HG03039 (cell line): ENCODE measurements at regions not wholly inside any gene's neighbourhood (a gene's known extent, or its start where the extent isn't known, plus 50 kb on each side); places are given as distances from the start of the nearest gene placed in this dataset.

Experiments
- ATAC-seq: cut with Tn5 transposase; IDR thresholded peaks from one replicate; pipeline ENCODE4 v1.9.1; 2021; ENCODE audit warnings: mild to moderate bottlenecking, moderate library complexity; ENCODE audit not compliant: unreplicated experiment

DNA sequence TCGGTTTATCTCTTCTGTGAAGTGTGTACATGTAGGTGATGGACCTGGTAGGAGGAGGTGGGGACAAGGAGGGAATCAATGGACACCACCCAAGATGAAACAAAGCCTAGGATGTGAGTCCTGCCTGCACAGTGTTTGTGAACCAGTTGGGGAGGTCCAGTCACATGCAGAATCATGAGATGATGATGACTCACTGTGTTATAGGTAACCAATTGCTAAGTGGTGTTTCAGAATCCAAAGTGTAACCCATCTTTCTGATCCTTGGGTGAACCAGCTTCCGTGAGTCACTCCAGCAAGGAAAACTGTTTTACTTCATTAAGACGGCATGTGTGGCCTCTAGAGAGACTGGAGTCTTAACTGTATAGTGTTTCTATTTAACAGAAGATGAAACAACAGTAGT is 57.9 kb upstream of the HPF1 start:
- ATAC-seq, result no peak

DNA sequence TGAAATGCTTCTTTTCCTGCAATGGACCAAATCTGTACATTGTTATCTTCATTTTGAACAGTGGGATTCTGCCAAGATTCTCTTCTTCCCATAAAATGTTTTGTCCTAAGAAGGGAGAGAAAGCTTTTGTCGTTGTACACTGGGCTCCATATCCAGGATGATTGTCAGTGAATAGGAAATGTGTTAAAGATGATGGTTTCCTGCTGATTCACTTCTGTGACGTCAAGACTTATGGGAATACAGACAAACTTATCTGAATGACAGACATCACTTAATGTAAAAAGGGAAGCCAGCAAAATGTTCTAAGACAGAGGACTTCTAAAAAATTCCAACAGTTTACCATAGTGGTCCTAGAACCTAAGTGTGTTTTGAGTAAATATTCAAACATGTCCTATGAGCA is 53.7 kb upstream of the HPF1 start:
- no peak for ATAC-seq

DNA sequence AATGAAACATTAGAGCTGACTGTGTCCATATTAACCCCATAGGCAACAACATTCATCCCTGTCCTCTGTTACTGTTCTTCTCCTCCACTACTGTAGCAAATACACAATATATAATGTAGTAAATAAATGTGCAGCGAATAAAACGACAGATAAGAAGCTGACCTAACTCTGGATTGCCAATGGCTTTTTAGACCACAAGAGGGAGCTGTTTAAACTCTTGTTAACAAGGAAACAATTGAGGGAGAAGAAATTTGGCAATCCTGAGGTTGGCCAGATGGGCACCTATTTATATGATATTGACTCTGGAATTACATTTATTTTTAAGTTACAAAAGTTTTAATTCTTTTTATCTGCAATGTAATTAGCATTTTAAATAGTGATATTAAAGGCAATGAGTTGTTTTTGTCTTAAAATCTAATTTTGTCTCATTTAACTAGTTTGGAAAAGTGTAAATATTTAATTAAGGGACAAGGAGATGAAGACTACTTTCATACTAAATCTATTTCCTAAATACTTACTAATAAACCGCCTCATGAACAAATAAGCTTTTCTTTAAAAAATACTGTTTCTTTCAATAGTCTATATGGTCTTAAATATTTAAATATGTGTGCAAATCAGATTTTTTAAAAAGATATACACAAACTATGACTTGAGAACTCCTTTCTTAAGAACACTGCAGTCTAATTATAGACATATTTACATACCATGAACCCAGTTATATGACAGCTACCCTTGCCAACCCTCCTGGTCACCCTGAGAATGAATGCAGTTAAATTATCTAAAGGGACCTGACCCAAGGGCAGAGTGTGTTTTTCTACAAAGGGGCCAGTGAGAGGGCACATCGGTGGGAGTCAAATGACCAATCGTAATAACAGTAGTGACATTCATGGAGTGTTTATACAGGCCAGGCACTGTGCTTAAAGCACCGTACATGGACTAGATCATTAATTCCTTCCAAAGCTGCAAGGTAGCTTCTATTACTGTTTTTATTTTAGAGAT is 52.9 kb upstream of the HPF1 start:
- ATAC-seq, result no peak

DNA sequence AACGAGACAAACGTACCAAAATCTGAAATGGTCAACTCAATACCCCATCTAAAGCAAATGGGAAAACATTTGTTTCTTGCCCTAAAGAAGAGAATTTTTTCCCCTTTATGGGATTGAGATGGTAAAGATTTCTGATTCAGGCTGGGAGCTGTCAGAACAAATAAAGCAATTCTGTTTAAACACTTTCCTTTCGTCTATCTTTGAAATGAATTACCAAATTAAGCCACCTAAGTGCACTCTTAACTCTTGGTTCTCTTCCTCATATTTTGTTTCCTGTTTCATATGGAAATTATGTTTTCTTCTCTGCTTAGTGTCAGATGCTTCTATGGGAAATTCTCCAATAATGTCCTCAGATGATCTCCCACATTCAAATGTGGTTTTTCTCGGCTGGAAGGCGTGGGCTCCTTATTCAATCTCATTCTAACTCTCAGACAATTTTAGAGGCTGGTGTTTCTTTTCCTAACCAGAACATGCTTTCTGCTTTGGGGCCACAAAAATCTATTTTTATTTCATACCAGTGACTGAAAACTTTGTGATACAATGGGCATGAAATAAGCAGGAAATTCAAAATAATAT is 50.3 kb upstream of the HPF1 start:
- ATAC-seq, result no peak
